Left ventricle myocardium superior (tissue), 1 donor: ENCODE measurements at regions not wholly inside any gene's neighbourhood (a gene's known extent, or its start where the extent isn't known, plus 50 kb on each side); places are given as distances from the start of the nearest gene placed in this dataset.
"Not testable (repeated sequence)": the region's sequence is repeated elsewhere in the genome, so short reads cannot be mapped to it uniquely, and the experiment has no call there.

Experiments used
- ATAC-seq: fragments of 200-7000 bp; cut with Tn5 transposase; one replicate; pipeline ENCODE4 v1.9.1; 2020; ENCODE audit warnings: mild to moderate bottlenecking, moderate library complexity
- DNase-seq: peaks from one replicate; pipeline ENCODE4 v3.0.0-alpha.2; 2020
- intact Hi-C: fragments of 100-400 bp; cut with micrococcal nuclease; formaldehyde crosslinking; loops from one replicate; pipeline ENCODE4 v1.11.0; 2022
- donor health status: DM: no; HTN: yes; CAD: no; lungs with severe emphysema.

GRCh38 chr11:24233041-24233440 is 263.8 kb upstream of the LUZP2 start:
- ATAC-seq, result no peak
- intact Hi-C loops, result no loop called here
- DNase-seq, result no peak

GRCh38 chr11:24234822-24235508 is 261.9 kb upstream of the LUZP2 start:
- ATAC-seq (no peak), DNase-seq (no peak)
- intact Hi-C loops, result no loop called here

- intact Hi-C loops, result no loop called here
- ATAC-seq (no peak), DNase-seq (no peak)
Measured at GRCh38 chr11:24238771-24239645, 257.8 kb upstream of the LUZP2 start.

- DNase-seq (no peak), ATAC-seq (no peak)
- intact Hi-C loops, result no loop called here
Measured at GRCh38 chr11:24239930-24240329, 256.9 kb upstream of the LUZP2 start.

GRCh38 chr11:24240496-24241175 is 256.2 kb upstream of the LUZP2 start:
- ATAC-seq (no peak), DNase-seq (no peak)
- intact Hi-C loops, result no loop called here

GRCh38 chr11:24246715-24247114 is 250.1 kb upstream of the LUZP2 start:
- ATAC-seq, result no peak
- intact Hi-C loops, result no loop called here
- DNase-seq, result no peak

- DNase-seq (no peak), ATAC-seq (no peak)
- intact Hi-C loops, result no loop called here
Measured at GRCh38 chr11:24247846-24248245, 249.0 kb upstream of the LUZP2 start.

- ATAC-seq (no peak), DNase-seq (no peak)
- intact Hi-C loops, result loop anchor here (5.0 kb wide), 1 partner anchor 52 kb away; no protein-coding TSS in a partner anchor
Measured at GRCh38 chr11:24249921-24250320, 246.9 kb upstream of the LUZP2 start.

GRCh38 chr11:24253237-24253760 is 243.6 kb upstream of the LUZP2 start:
- DNase-seq (no peak), ATAC-seq (no peak)
- intact Hi-C loops, result loop anchor here (5.0 kb wide), 1 partner anchor 49 kb away; no protein-coding TSS in a partner anchor

GRCh38 chr11:24264868-24265267 is 232.0 kb upstream of the LUZP2 start:
- intact Hi-C loops, result no loop called here
- ATAC-seq (no peak), DNase-seq (no peak)

- DNase-seq (no peak), ATAC-seq (no peak)
- intact Hi-C loops, result no loop called here
Measured at GRCh38 chr11:24267014-24267413, 229.8 kb upstream of the LUZP2 start.

- ATAC-seq (no peak), DNase-seq (no peak)
- intact Hi-C loops, result no loop called here
Measured at GRCh38 chr11:24271798-24272197, 225.1 kb upstream of the LUZP2 start.

GRCh38 chr11:24274214-24274781 is 222.6 kb upstream of the LUZP2 start:
- intact Hi-C loops, ATAC-seq: not testable (repeated sequence)
- peak; percentile 15 for DNase-seq

GRCh38 chr11:24286238-24286637 is 210.6 kb upstream of the LUZP2 start:
- intact Hi-C loops, result no loop called here
- DNase-seq (no peak), ATAC-seq (no peak)

GRCh38 chr11:24289301-24289700 is 207.6 kb upstream of the LUZP2 start:
- DNase-seq (no peak), ATAC-seq (no peak)
- intact Hi-C loops, result no loop called here

GRCh38 chr11:24293964-24294363 is 202.9 kb upstream of the LUZP2 start:
- DNase-seq (no peak), ATAC-seq (no peak)
- intact Hi-C loops, result no loop called here

- intact Hi-C loops, result no loop called here
- ATAC-seq (no peak), DNase-seq (no peak)
Measured at GRCh38 chr11:24295360-24295759, 201.5 kb upstream of the LUZP2 start.

GRCh38 chr11:24297461-24297860 is 199.4 kb upstream of the LUZP2 start:
- no peak for ATAC-seq
- intact Hi-C loops, result no loop called here

GRCh38 chr11:24298146-24298545 is 198.7 kb upstream of the LUZP2 start:
- ATAC-seq, result no peak
- intact Hi-C loops, result no loop called here
- DNase-seq, result no peak

More at GRCh38 chr11:24297461-24297860, 199.4 kb upstream of the LUZP2 start:
- no peak for DNase-seq
